AG09319 (cell line): ENCODE measurements at regions not wholly inside any gene's neighbourhood (a gene's known extent, or its start where the extent isn't known, plus 50 kb on each side); places are given as distances from the start of the nearest gene placed in this dataset.

Source experiments
- DNase-seq: peaks from one replicate; pipeline ENCODE4 v3.0.0-alpha.2; 2010; ENCODE audit warnings: low read depth; ENCODE audit errors: extremely low read depth
- CTCF ChIP-seq: IDR thresholded peaks from 2 replicates; pipeline ENCODE4 v1.5.1; 2011; ENCODE audit warnings: low read depth, mild to moderate bottlenecking, inconsistent platforms, low read length, moderate library complexity

DNA sequence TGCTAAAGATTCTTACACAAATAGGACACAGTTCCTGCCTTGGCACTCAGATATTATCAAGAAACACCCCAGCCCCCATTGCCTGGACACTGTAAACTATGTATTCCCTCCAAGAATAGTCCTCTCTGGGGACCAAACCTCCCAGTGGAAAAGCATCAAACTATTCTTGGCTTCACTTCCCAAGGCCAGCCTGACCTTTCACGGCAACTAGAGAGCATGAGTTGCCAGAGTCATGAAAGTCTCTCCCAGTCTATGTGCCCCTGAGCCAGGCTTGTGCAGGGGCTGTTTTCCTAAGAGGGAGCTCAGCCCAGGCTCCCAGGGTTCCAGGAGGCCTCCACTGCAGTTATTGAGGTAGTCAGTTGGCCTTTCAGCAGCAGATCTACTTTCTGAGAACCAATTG is 251.9 kb upstream of the TGFBR2 start:
- no peak for DNase-seq
- no peak for TF ChIP-seq CTCF

GRCh38 chr3:30354972-30355371 is 251.4 kb upstream of the TGFBR2 start:
- no peak for DNase-seq

DNA sequence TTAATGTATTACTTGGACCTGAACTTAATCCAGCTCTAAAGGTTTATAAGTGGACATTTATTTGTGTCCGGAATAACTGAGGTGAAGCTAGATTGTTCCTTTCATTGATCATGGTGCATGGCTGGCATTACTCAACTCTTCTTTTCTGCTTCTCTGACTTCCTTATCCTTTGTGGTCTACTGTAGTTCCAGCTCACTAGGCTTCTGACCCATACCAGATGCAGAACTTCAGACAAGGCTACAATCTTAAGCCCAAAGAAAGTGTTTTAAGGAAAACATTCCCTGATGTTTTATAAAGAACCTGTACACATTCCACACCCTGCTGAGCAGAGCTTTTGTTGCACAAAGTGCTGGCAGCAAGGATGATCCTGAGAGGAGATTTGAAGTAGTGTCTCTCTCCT is 250.8 kb upstream of the TGFBR2 start:
- no peak for DNase-seq
- no peak for TF ChIP-seq CTCF

More at GRCh38 chr3:30354972-30355371, 251.4 kb upstream of the TGFBR2 start:
- no peak for TF ChIP-seq CTCF

GRCh38 chr3:30356866-30357753 is 249.3 kb upstream of the TGFBR2 start:
- DNase-seq, result no peak

GRCh38 chr3:30357897-30358296 is 248.5 kb upstream of the TGFBR2 start:
- TF ChIP-seq CTCF, result no peak
- DNase-seq, result no peak

More at GRCh38 chr3:30356866-30357753, 249.3 kb upstream of the TGFBR2 start:
- no peak for TF ChIP-seq CTCF

DNA sequence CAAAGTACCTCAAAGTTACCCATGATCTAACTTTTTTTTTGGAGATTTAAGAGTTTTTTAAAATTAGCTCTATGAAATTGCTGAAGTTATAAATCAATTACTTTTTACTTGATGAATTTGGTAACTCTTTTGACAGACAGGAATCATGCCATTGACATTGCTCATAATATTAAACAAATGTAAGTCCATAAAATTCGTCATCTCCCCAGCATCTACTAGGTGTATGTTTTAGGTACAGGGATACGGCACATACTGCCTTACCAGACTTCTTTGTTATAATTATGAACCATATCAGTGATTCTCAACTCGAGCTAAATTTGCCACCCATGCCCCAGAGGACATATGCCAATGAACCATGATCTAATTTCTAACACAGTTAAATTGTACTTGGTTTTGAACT is 247.5 kb upstream of the TGFBR2 start:
- TF ChIP-seq CTCF, result no peak
- no peak for DNase-seq

DNA sequence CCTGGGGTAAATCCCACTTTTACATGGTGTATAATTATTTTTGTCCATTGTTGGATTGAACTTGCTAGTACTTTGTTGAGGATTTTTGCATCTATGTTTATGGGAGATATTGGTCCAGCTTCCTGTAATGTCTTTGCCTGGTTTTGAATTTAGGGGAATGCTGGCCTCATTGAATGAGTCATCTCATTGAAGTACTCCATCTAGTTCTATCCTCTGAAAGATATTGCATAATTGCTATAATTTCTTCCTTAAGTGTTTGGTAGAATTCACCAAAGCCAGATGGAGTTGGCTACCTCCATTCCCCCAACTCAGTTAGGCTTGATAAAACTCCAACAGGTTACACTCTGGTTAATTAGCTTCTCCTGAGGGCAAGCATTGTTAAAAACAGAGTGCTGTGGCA is 237.4 kb upstream of the TGFBR2 start:
- DNase-seq, result peak; percentile 44
- TF ChIP-seq CTCF, result no peak
